ENCODE measurements at regions not wholly inside any gene's neighbourhood (a gene's known extent, or its start where the extent isn't known, plus 50 kb on each side); places are given as distances from the start of the nearest gene placed in this dataset.
"Not testable (repeated sequence)": the region's sequence is repeated elsewhere in the genome, so short reads cannot be mapped to it uniquely, and the experiment has no call there.

DNA sequence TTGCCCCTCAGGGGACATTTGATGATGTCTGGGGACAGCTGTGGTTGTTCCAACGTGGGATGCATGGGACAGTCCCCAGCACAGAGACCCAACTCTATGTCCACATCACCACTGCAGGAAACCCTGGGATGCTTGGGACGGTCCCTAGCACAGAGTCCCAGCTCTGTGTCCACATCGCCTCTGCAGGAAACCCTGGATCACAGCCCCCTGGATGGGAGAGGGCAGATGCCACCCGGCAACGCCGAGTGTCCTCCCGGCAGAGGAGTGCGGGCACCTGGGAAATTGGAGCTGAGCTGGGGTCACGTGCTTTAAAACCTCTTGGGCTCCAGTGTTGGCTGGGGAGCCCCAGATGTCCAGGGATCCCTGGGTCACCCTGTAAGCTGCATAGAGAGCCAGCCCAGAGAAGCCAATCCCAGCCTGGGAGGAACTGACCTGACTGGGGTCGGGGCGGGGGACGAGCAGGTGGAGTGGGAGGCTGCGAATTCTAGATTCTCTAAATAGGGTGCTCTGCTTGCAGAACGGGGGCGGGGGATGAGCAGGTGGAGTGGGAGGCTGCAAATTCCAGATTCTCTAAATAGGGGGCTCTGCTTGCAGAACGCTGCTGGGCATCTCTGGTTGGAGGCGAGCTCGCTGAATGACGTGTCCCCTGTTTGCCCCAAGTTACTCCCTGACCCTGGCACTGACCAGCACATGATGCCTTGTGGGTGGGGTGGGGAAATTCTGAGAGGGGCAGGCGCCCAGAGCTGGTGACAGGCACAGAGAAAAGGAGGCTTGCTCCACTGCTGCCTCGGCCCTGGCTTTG, 1197.8 kb downstream of the BRD1 start:
- DNase-seq: no peak

DNA sequence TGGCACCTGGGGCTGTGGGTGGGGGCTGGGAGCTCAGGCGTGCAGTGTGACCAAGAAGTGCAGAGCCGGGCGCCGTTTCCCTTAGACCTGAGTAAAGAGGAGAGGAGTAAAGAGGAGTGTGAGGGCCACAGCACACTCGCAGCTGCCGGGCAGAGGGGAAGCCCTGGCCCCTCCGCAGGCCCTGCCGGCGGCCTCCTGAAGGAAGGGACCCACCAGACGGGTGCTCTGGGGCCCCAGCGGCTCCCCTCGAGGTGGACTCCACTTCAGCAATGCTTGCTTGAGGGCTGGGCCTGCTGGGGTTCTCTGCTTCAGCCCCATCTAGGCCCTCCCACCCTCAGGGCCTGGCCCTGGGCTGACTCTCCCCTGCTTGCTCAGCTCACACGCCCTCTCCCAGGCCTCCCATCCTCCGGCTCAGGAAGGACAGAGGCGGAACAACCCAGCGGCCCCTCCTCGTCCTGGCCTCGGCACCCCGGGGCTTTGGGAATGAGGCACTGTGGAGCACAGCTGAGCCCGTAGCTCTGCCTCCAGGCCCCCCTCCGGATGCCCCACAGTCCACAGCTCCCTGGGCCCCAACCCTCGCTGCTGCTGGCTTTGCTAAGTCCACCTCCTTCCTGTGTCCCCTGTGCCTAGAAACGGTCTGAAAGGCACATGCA, 1198.7 kb downstream of the BRD1 start:
- DNase-seq: no peak

DNA sequence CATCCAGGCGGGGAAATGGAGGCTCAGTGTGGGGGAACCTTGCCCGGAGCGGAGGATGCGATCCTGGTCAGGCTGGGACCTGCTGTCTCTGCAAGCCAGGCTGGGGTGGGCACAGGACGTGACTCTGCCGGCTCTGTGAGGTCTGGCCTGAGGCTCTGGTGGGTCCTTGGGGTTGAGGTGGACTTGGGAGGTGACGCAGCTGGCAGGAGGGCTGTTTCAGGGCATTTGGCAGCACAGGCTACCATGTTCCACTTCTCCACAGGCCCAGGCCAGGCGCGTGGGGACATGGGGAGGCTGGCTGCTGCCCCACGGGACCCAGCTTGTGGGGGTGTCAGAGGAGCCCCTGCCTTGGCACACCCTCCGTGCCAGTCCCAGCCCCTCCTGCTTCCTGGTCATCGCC, 1199.7 kb downstream of the BRD1 start:
- DNase-seq: no peak

- DNase-seq: no peak
Observed at GRCh38 chr22:48627203-48627602, 1200.5 kb downstream of the BRD1 start.

- DNase-seq: no peak
Observed at GRCh38 chr22:48624401-48624800, 1203.3 kb downstream of the BRD1 start.

DNA sequence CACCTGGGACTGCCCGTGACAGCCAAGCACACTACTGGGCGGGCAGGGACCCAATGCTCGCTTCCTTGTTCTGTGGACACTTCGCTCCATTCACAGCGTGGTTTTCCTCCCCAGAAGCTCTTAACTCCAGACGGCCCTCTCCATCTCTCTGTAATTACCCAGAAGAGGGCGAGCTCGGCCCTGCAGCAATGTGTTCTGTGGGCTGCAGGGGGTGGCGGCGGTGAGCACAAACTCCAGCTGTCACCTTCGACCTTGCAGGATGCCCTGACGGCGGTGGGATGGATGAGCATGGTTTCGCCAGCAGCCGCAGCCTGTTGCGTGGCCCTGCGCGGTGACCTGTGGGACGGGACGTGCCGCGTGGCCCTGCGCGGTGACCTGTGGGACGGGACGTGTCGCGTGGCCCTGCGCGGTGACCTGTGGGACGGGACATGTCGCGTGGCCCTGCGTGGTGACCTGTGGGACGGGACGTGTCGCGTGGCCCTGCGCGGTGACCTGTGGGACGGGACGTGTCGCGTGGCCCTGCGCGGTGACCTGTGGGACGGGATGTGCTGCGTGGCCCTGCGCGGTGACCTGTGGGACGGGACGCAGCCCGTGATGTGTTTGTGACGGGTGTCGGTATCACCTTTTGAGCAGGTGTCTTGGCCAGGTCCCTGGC, 1204.7 kb downstream of the BRD1 start:
- DNase-seq: no peak

- no peak for DNase-seq
Observed at GRCh38 chr22:48621085-48621484, 1206.6 kb downstream of the BRD1 start.

DNA sequence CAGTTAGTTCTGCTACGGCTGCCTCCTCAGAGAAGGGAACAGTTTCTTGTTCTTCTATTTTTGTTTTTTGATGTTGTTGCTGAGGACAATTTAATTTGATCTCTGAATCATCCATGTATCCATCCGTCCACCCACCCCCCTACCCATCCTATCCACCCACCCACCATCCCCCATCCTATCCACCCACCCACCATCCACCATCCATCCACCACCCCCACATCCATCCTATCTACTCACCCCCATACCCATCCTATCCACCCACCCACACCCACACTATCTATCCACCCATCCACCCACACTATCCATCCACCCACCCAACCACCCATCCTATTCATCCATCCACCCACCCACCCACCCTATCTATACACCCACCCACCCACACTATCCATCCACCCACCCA, 1207.2 kb downstream of the BRD1 start:
- DNase-seq: not testable (repeated sequence)

- DNase-seq: no peak
Observed at GRCh38 chr22:48619721-48620120, 1208.0 kb downstream of the BRD1 start.

- DNase-seq: no peak
Observed at GRCh38 chr22:48618326-48618725, 1209.3 kb downstream of the BRD1 start.

DNA sequence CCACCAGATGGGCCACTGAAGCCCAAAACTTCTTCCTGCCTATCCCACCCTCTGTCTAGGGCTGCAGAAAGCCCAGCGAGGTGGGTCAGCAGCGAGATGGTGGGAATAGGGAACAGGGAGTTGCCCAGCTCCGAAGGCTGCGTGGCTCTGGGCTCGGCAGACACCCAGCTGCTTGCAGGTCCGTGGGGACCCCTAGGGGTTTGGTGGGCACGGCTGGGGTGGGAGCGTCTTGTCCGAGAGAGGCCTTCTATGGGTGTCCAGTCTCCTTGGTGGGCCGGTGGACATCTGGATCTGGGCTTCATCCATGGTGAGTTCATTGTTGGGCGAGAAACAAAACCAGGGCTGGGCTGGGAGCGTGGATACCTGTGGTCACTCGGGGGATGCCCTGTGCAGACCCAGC, 1211.0 kb downstream of the BRD1 start:
- no peak for DNase-seq

GRCh38 chr22:48615171-48616008, 1212.3 kb downstream of the BRD1 start:
- no peak for DNase-seq

GRCh38 chr22:48613566-48614200, 1214.0 kb downstream of the BRD1 start:
- DNase-seq: no peak

GRCh38 chr22:48612077-48612995, 1215.3 kb downstream of the BRD1 start:
- DNase-seq: no peak

GRCh38 chr22:48609279-48609865, 1218.3 kb downstream of the BRD1 start:
- no peak for DNase-seq

- DNase-seq: no peak
Observed at GRCh38 chr22:48607901-48608662, 1219.6 kb downstream of the BRD1 start.

- DNase-seq: no peak
Observed at GRCh38 chr22:48606684-48607307, 1220.9 kb downstream of the BRD1 start.

- no peak for DNase-seq
Observed at GRCh38 chr22:48605856-48606481, 1221.7 kb downstream of the BRD1 start.

DNA sequence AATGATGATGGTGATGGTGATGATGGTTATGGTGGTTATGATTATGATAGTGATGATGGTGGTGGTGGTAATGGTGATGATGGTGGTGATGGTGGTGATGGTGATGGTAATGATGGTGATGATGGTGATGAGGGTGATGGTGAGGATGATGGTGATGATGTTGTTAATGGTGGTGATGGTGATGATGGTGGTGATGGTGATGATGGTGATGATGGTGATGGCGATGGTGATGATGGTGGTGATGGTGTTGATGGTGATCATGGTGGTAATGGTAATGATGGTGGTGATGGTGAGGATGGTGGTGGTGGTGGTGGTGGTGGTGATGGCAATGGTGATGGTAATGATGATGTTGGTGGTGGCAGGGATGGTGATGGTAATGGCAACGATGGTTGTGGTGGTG, 1222.5 kb downstream of the BRD1 start:
- no peak for DNase-seq
